Astrocyte (in vitro differentiated cells and primary cell): ENCODE measurements at regions not wholly inside any gene's neighbourhood (a gene's known extent, or its start where the extent isn't known, plus 50 kb on each side); places are given as distances from the start of the nearest gene placed in this dataset.

Experiments used
- CTCF ChIP-seq: IDR thresholded peaks from 2 replicates; pipeline ENCODE4 v1.5.1; 2011; ENCODE audit warnings: low read depth, mild to moderate bottlenecking, inconsistent platforms, low read length, moderate library complexity; ENCODE audit not compliant: insufficient read depth
- EZH2 ChIP-seq: IDR thresholded peaks from 2 replicates; pipeline ENCODE4 v1.6.1; 2012; ENCODE audit warnings: mild to moderate bottlenecking, low read length, inconsistent platforms; ENCODE audit not compliant: insufficient read depth

GRCh38 chr6:23455754-23456153 is 670.3 kb upstream of the NRSN1 start:
- TF ChIP-seq CTCF (no peak), EZH2 (no peak)
